ENCODE measurements at regions not wholly inside any gene's neighbourhood (a gene's known extent, or its start where the extent isn't known, plus 50 kb on each side); places are given as distances from the start of the nearest gene placed in this dataset.

GRCh38 chr2:226180281-226180884 is 619.2 kb downstream of the IRS1 start (continued):
- TF ChIP-seq TFDP1 (CRISPR knock-in tag; IDR thresholded peaks at IDR 0.05; ENCODE audit: borderline replicate concordance) (no peak), SMYD3 (CRISPR knock-in tag; IDR thresholded peaks at IDR 0.05) (no peak), ZNF281 (CRISPR knock-in tag; IDR thresholded peaks at IDR 0.05; ENCODE audit: borderline replicate concordance) (no peak), ZKSCAN1 (IDR thresholded peaks at IDR 0.05; ENCODE audit: low read length) (no peak), ZBTB1 (CRISPR knock-in tag; IDR thresholded peaks at IDR 0.05; ENCODE audit: borderline replicate concordance) (no peak), ZHX2 (IDR thresholded peaks at IDR 0.05; ENCODE audit: low read depth) (no peak), ZHX2 (CRISPR knock-in tag; IDR thresholded peaks at IDR 0.05; ENCODE audit: borderline replicate concordance) (no peak), HDAC2 (CRISPR knock-in tag; IDR thresholded peaks at IDR 0.05) (peak; percentile 37; the same call in 1 of the 2 replicates), ZNF331 (CRISPR knock-in tag; IDR thresholded peaks at IDR 0.05) (no peak), ZNF503 (CRISPR knock-in tag; IDR thresholded peaks at IDR 0.05) (no peak), HDAC6 (IDR thresholded peaks at IDR 0.05; ENCODE audit: low read depth, low read length) (no peak), ZNF563 (CRISPR knock-in tag; IDR thresholded peaks at IDR 0.05) (no peak), ZFP90 (CRISPR knock-in tag; IDR thresholded peaks at IDR 0.05; ENCODE audit: borderline replicate concordance) (no peak), NCOA2 (CRISPR knock-in tag; IDR thresholded peaks at IDR 0.05) (0 out of 2 replicates have a peak, but pooled peaks have one; percentile 29), KAT7 (CRISPR knock-in tag; IDR thresholded peaks at IDR 0.05; ENCODE audit: borderline replicate concordance) (no peak), HES4 (CRISPR knock-in tag; IDR thresholded peaks at IDR 0.05; ENCODE audit: borderline replicate concordance) (no peak)
- TF ChIP-seq, protein P1, sequence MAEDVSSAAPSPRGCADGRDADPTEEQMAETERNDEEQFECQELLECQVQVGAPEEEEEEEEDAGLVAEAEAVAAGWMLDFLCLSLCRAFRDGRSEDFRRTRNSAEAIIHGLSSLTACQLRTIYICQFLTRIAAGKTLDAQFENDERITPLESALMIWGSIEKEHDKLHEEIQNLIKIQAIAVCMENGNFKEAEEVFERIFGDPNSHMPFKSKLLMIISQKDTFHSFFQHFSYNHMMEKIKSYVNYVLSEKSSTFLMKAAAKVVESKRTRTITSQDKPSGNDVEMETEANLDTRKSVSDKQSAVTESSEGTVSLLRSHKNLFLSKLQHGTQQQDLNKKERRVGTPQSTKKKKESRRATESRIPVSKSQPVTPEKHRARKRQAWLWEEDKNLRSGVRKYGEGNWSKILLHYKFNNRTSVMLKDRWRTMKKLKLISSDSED (CRISPR knock-in tag; IDR thresholded peaks at IDR 0.05): no peak
